ENCODE measurements at regions not wholly inside any gene's neighbourhood (a gene's known extent, or its start where the extent isn't known, plus 50 kb on each side); places are given as distances from the start of the nearest gene placed in this dataset.
"Not testable (repeated sequence)": the region's sequence is repeated elsewhere in the genome, so short reads cannot be mapped to it uniquely, and the experiment has no call there.

DNA sequence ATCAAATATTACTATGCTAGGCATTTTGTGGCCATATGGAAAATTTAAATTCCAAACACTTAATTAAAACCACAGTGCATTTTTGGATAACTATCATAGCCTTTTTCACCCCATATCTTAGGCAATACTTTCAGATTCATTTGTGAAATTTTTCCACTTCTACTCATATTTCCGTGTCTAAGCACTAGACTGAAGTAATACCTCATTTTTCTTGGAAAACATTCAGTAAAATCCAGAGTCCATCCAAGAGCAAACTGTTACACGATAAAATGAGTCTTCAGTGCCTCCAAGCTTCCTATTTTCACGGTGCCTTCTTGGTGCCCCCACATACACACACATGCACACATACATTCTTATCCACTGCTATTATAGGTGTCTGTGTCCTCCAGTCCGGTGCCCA is 845.9 kb downstream of the TBL1XR1 start:
- no peaks in the 10 kb centered on the region for H3K36me3 ChIP-seq (ENCODE audit: control insufficient read depth, insufficient read depth, low read length)
- DNase-seq = no peak
- H3K27me3 ChIP-seq (replicated peaks; ENCODE audit: control insufficient read depth, insufficient read depth, low read length, poor library complexity, severe bottlenecking) = no peaks in the 10 kb centered on the region
- H3K4me1 ChIP-seq (ENCODE audit: control insufficient read depth, insufficient read depth, low read length, poor library complexity, severe bottlenecking) = no peaks in the 10 kb centered on the region
- H3K9me3 ChIP-seq (ENCODE audit: control insufficient read depth, low read length) = peaks cover 2% of the 10 kb centered on the region
- H3K27ac ChIP-seq (ENCODE audit: insufficient read depth, low read length, poor library complexity, severe bottlenecking) = no peak overlapping the region
- no peak overlapping the region for H3K4me3 ChIP-seq (ENCODE audit: insufficient read depth, low read depth, low read length, poor library complexity, severe bottlenecking)

DNA sequence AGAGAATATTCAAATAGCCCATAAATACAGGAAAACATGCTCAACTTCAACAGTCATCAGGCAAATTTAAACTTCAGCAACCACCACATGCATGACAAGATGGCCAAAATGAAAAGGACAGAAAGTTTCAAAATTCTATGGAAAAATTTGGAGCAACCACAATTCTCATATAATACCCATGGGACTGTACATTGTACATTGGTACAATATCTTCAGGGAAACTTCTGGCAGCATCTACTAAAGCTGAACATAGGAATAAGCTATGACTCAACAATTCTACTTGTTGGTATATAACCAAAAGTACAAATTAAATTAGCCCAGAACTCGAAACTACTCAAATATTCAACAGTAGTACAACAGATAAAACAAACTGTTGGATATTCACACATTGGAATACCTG is 847.6 kb downstream of the TBL1XR1 start:
- no peak overlapping the region for H3K27ac ChIP-seq (ENCODE audit: insufficient read depth, low read length, poor library complexity, severe bottlenecking)
- H3K4me3 ChIP-seq (ENCODE audit: insufficient read depth, low read depth, low read length, poor library complexity, severe bottlenecking) = no peak overlapping the region
- H3K27me3 ChIP-seq (replicated peaks; ENCODE audit: control insufficient read depth, insufficient read depth, low read length, poor library complexity, severe bottlenecking) = no peaks in the 10 kb centered on the region
- H3K36me3 ChIP-seq (ENCODE audit: control insufficient read depth, insufficient read depth, low read length) = no peaks in the 10 kb centered on the region
- H3K9me3 ChIP-seq (ENCODE audit: control insufficient read depth, low read length) = peaks cover 2% of the 10 kb centered on the region
- no peak for DNase-seq
- no peaks in the 10 kb centered on the region for H3K4me1 ChIP-seq (ENCODE audit: control insufficient read depth, insufficient read depth, low read length, poor library complexity, severe bottlenecking)

DNA sequence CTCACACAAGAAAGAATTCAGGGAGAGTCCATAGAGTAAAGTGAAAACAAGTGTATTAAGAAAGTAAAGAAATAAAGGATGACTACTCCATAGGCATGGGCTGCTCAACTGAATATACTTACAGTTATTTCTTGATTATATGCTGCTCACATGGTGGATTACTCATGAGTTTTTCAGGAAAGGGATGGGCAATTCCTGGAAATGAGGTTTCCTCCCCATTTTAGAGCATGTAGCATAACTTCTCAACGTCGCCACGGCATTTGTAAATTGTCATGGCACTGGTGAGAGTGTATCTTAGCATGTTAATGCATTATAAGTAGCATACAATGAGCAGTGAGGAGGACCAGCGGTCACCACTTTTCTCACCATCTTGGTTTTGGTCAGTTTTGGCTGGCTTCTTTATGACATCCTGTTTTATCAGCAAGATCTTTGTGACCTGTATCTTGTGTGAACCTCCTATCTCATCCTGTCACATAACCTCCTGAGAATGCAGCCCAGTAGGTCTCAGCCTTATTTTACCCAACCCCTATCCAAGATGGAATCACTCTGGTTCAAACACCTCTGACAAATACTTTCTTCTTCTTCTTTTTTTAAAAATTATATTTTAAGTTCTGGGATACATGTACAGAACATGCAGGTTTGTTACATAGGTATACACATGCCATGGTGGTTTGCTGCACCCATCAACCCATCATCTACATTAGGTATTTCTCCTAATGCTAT is 849.7 kb downstream of the TBL1XR1 start:
- H3K4me3 ChIP-seq (ENCODE audit: insufficient read depth, low read depth, low read length, poor library complexity, severe bottlenecking) = no peak overlapping the region
- no peak overlapping the region for H3K27ac ChIP-seq (ENCODE audit: insufficient read depth, low read length, poor library complexity, severe bottlenecking)
- H3K4me1 ChIP-seq (ENCODE audit: control insufficient read depth, insufficient read depth, low read length, poor library complexity, severe bottlenecking) = no peaks in the 10 kb centered on the region
- no peaks in the 10 kb centered on the region for H3K27me3 ChIP-seq (replicated peaks; ENCODE audit: control insufficient read depth, insufficient read depth, low read length, poor library complexity, severe bottlenecking)
- no peaks in the 10 kb centered on the region for H3K9me3 ChIP-seq (ENCODE audit: control insufficient read depth, low read length)
- DNase-seq = no peak
- H3K36me3 ChIP-seq (ENCODE audit: control insufficient read depth, insufficient read depth, low read length) = no peaks in the 10 kb centered on the region

DNA sequence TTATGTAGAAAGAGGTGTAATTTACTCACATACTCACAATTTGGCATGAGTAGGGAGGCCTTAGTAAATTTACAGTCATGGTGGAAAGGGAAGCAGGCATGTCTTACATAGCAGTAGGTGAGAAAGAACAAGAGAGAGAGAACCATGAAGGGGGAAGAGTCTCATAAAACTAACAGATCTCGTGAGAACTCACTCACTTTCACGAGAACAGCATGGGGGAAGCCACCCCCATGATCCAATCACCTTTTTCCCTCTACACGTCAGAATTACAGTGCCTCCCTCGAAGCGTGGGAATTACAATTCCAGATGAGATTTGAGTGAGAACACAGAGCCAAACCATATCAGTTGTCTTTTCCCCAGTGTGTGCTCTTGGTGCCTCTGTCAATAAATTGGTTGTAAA is 855.3 kb downstream of the TBL1XR1 start:
- no peak for DNase-seq
- Histone ChIP-seq H3K27me3 (replicated peaks; ENCODE audit: control insufficient read depth, insufficient read depth, low read length, poor library complexity, severe bottlenecking) (no peaks in the 10 kb centered on the region), H3K4me3 (ENCODE audit: insufficient read depth, low read depth, low read length, poor library complexity, severe bottlenecking) (no peak overlapping the region), H3K9me3 (ENCODE audit: control insufficient read depth, low read length) (no peaks in the 10 kb centered on the region), H3K27ac (ENCODE audit: insufficient read depth, low read length, poor library complexity, severe bottlenecking) (no peak overlapping the region), H3K36me3 (ENCODE audit: control insufficient read depth, insufficient read depth, low read length) (no peaks in the 10 kb centered on the region), H3K4me1 (ENCODE audit: control insufficient read depth, insufficient read depth, low read length, poor library complexity, severe bottlenecking) (no peaks in the 10 kb centered on the region)

GRCh38 chr3:176328666-176329065 is 868.6 kb downstream of the TBL1XR1 start:
- Histone ChIP-seq H3K4me3 (ENCODE audit: insufficient read depth, low read depth, low read length, poor library complexity, severe bottlenecking) (no peak overlapping the region), H3K9me3 (ENCODE audit: control insufficient read depth, low read length) (no peaks in the 10 kb centered on the region), H3K36me3 (ENCODE audit: control insufficient read depth, insufficient read depth, low read length) (no peaks in the 10 kb centered on the region), H3K27me3 (replicated peaks; ENCODE audit: control insufficient read depth, insufficient read depth, low read length, poor library complexity, severe bottlenecking) (no peaks in the 10 kb centered on the region), H3K4me1 (ENCODE audit: control insufficient read depth, insufficient read depth, low read length, poor library complexity, severe bottlenecking) (no peaks in the 10 kb centered on the region), H3K27ac (ENCODE audit: insufficient read depth, low read length, poor library complexity, severe bottlenecking) (no peak overlapping the region)
- DNase-seq = no peak

GRCh38 chr3:176328198-176328597 is 869.1 kb downstream of the TBL1XR1 start:
- no peaks in the 10 kb centered on the region for H3K9me3 ChIP-seq (ENCODE audit: control insufficient read depth, low read length)
- DNase-seq = no peak

GRCh38 chr3:176326894-176327490 is 870.3 kb downstream of the TBL1XR1 start:
- not testable (repeated sequence) for H3K4me3 ChIP-seq (ENCODE audit: insufficient read depth, low read depth, low read length, poor library complexity, severe bottlenecking); H3K27ac ChIP-seq (ENCODE audit: insufficient read depth, low read length, poor library complexity, severe bottlenecking); DNase-seq

More at GRCh38 chr3:176328198-176328597, 869.1 kb downstream of the TBL1XR1 start:
- no peaks in the 10 kb centered on the region for H3K36me3 ChIP-seq (ENCODE audit: control insufficient read depth, insufficient read depth, low read length)
- no peak overlapping the region for H3K27ac ChIP-seq (ENCODE audit: insufficient read depth, low read length, poor library complexity, severe bottlenecking)
- no peaks in the 10 kb centered on the region for H3K4me1 ChIP-seq (ENCODE audit: control insufficient read depth, insufficient read depth, low read length, poor library complexity, severe bottlenecking)
- H3K27me3 ChIP-seq (replicated peaks; ENCODE audit: control insufficient read depth, insufficient read depth, low read length, poor library complexity, severe bottlenecking) = no peaks in the 10 kb centered on the region
- no peak overlapping the region for H3K4me3 ChIP-seq (ENCODE audit: insufficient read depth, low read depth, low read length, poor library complexity, severe bottlenecking)

GRCh38 chr3:176321532-176321931 is 875.8 kb downstream of the TBL1XR1 start:
- H3K9me3 ChIP-seq (ENCODE audit: control insufficient read depth, low read length); H3K36me3 ChIP-seq (ENCODE audit: control insufficient read depth, insufficient read depth, low read length); DNase-seq; H3K4me3 ChIP-seq (ENCODE audit: insufficient read depth, low read depth, low read length, poor library complexity, severe bottlenecking); H3K4me1 ChIP-seq (ENCODE audit: control insufficient read depth, insufficient read depth, low read length, poor library complexity, severe bottlenecking); H3K27me3 ChIP-seq (replicated peaks; ENCODE audit: control insufficient read depth, insufficient read depth, low read length, poor library complexity, severe bottlenecking); H3K27ac ChIP-seq (ENCODE audit: insufficient read depth, low read length, poor library complexity, severe bottlenecking): not testable (repeated sequence)

More at GRCh38 chr3:176326894-176327490, 870.3 kb downstream of the TBL1XR1 start:
- H3K27me3 ChIP-seq (replicated peaks; ENCODE audit: control insufficient read depth, insufficient read depth, low read length, poor library complexity, severe bottlenecking); H3K9me3 ChIP-seq (ENCODE audit: control insufficient read depth, low read length); H3K36me3 ChIP-seq (ENCODE audit: control insufficient read depth, insufficient read depth, low read length); H3K4me1 ChIP-seq (ENCODE audit: control insufficient read depth, insufficient read depth, low read length, poor library complexity, severe bottlenecking): not testable (repeated sequence)

DNA sequence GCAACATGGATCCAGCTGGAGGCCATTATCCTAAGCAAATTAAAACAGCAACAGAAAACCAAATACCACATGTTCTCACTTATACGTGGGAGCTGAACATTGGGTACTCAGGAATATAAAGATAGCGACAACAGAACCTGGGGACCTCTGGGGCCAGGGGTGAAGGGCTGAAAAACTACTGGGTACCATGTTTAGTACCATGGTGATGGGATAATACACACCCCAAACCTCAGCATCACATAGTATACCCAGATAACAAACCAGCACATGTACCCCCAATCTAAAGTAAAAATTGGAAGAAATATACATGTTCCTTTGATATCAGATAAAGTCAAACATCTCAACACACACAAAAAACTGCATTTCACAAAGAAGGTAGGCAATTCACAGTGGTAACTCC is 876.2 kb downstream of the TBL1XR1 start:
- Histone ChIP-seq H3K36me3 (ENCODE audit: control insufficient read depth, insufficient read depth, low read length) (no peaks in the 10 kb centered on the region), H3K27me3 (replicated peaks; ENCODE audit: control insufficient read depth, insufficient read depth, low read length, poor library complexity, severe bottlenecking) (no peaks in the 10 kb centered on the region), H3K4me3 (ENCODE audit: insufficient read depth, low read depth, low read length, poor library complexity, severe bottlenecking) (no peak overlapping the region), H3K4me1 (ENCODE audit: control insufficient read depth, insufficient read depth, low read length, poor library complexity, severe bottlenecking) (no peaks in the 10 kb centered on the region), H3K9me3 (ENCODE audit: control insufficient read depth, low read length) (no peaks in the 10 kb centered on the region), H3K27ac (ENCODE audit: insufficient read depth, low read length, poor library complexity, severe bottlenecking) (no peak overlapping the region)
- DNase-seq = no peak

DNA sequence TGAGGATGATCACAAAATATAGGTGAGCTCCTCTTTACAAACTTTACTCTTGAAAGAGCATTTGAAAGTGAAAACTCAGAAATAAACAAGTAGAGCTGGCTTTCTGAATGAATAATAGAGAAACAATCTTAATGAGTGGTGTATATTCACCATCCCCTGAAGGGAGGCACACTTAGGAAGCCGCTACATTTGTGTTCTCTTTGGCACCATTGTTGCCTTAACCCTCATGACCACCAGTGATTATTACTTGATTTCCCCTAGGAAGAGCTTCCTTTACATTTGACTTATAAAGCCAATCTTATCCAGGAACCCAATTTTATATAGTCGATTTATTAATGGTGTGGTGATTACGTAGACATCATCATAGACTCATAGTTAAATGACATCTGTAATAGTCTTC is 883.9 kb downstream of the TBL1XR1 start:
- DNase-seq = no peak
- Histone ChIP-seq H3K4me1 (ENCODE audit: control insufficient read depth, insufficient read depth, low read length, poor library complexity, severe bottlenecking) (no peaks in the 10 kb centered on the region), H3K27ac (ENCODE audit: insufficient read depth, low read length, poor library complexity, severe bottlenecking) (no peak overlapping the region), H3K36me3 (ENCODE audit: control insufficient read depth, insufficient read depth, low read length) (no peaks in the 10 kb centered on the region), H3K4me3 (ENCODE audit: insufficient read depth, low read depth, low read length, poor library complexity, severe bottlenecking) (no peak overlapping the region), H3K27me3 (replicated peaks; ENCODE audit: control insufficient read depth, insufficient read depth, low read length, poor library complexity, severe bottlenecking) (no peaks in the 10 kb centered on the region), H3K9me3 (ENCODE audit: control insufficient read depth, low read length) (no peaks in the 10 kb centered on the region)
